ENCODE measurements at regions not wholly inside any gene's neighbourhood (a gene's known extent, or its start where the extent isn't known, plus 50 kb on each side); places are given as distances from the start of the nearest gene placed in this dataset.

GRCh38 chr3:166519443-166519842 lies 682.2 kb upstream of the BCHE start:
- BruUV-seq (replicated peaks) = no TSS peak
- ChIA-PET CTCF (ENCODE audit: low intra/inter-chr PET ratio) (no interaction called here), POLR2A (no interaction called here)
- H3K9me1 ChIP-seq (ENCODE audit: control insufficient read depth, insufficient read depth, low read length) = no peaks in the 10 kb centered on the region
- ATAC-seq (no peak), FAIRE-seq (no peak), DNase-seq (ENCODE audit: extremely low read depth in 1 of 4, low spot score in 3 of 4) (no peak)
- WGBS (ENCODE audit: insufficient coverage, low coverage, missing lambda C conversion rate) = 4% methylated on average over 2 of the region's 2 CpGs
- H2AFZ ChIP-seq (ENCODE audit: low read depth, low read length) = no peak overlapping the region
- H3K4me1 ChIP-seq (replicated peaks in 1 of 2; ENCODE audit: control insufficient read depth in 2 of 2, insufficient read depth in 2 of 2, low read length in 2 of 2) = no peaks in the 10 kb centered on the region
- no peaks in the 10 kb centered on the region for H3K79me2 ChIP-seq (ENCODE audit: control insufficient read depth, insufficient read depth, low read length)
- intact Hi-C loops (cut with micrococcal nuclease) = no loop called here
- no peak overlapping the region for H3K4me3 ChIP-seq
- peak; percentile 22; the same call in 1 of the 2 replicates for TF ChIP-seq C11orf30 (IDR thresholded peaks at IDR 0.05; ENCODE audit: low read depth)
- no peak for TF ChIP-seq NR1H2 (CRISPR knock-in tag; IDR thresholded peaks at IDR 0.05)
- no peak for TF ChIP-seq NFE2L1 (tag; IDR thresholded peaks at IDR 0.05; ENCODE audit: borderline replicate concordance, low read depth)
- peak; percentile 0 for TF ChIP-seq RBM25 (IDR thresholded peaks at IDR 0.05; ENCODE audit: low read depth, low read length, severe bottlenecking)
- TF ChIP-seq TEAD2 (tag; IDR thresholded peaks at IDR 0.05) = no peak
- no peak for TF ChIP-seq KDM2B (CRISPR knock-in tag; IDR thresholded peaks at IDR 0.05)
- TF ChIP-seq ARHGAP35 (IDR thresholded peaks at IDR 0.05; ENCODE audit: partially characterized antibody) = no peak
- peak; percentile 76 for TF ChIP-seq ZNF316 (IDR thresholded peaks at IDR 0.05)
- TF ChIP-seq NFIX (CRISPR knock-in tag; IDR thresholded peaks at IDR 0.05; ENCODE audit: low read depth) = no peak
- TF ChIP-seq SAP30 (IDR thresholded peaks at IDR 0.05; ENCODE audit: borderline replicate concordance, insufficient read depth, low read depth, low read length, poor library complexity, severe bottlenecking) = no peak
- 0 out of 2 replicates have a peak, but pooled peaks have one; percentile 24 for TF ChIP-seq MAFK (IDR thresholded peaks at IDR 0.05; ENCODE audit: low read length)
- no peak for TF ChIP-seq MEIS2 (IDR thresholded peaks at IDR 0.05; ENCODE audit: partially characterized antibody)
- peak; percentile 59 for TF ChIP-seq MAFG (tag; conservative IDR thresholded peaks at IDR 0.05)
- TF ChIP-seq MYBL2 (IDR thresholded peaks at IDR 0.05; ENCODE audit: low read depth) = no peak
- no peak for TF ChIP-seq MYBL2 (CRISPR knock-in tag; IDR thresholded peaks at IDR 0.05; ENCODE audit: borderline replicate concordance)
- TF ChIP-seq SMARCB1 (IDR thresholded peaks at IDR 0.05; ENCODE audit: insufficient read length, low read depth) = no peak
- peak; percentile 28; the same call in 1 of the 2 replicates for TF ChIP-seq MAFF (IDR thresholded peaks at IDR 0.05; ENCODE audit: low read length)
- no peak for TF ChIP-seq RHOXF2B (CRISPR knock-in tag; conservative IDR thresholded peaks at IDR 0.05)
- no peak for TF ChIP-seq CREB3 (tag; conservative IDR thresholded peaks at IDR 0.05; ENCODE audit: low read depth)
- no peaks in the 10 kb centered on the region for H3K9me3 ChIP-seq (replicated peaks; ENCODE audit: control insufficient read depth, insufficient read depth, low read depth, low read length)
- H3K9ac ChIP-seq (ENCODE audit: insufficient read depth in 1 of 2, low read depth in 2 of 2, low read length in 2 of 2) = no peak overlapping the region
- no peak overlapping the region for H3K27ac ChIP-seq (ENCODE audit: extremely low read depth, low read depth, low read length)
- in situ Hi-C loops (cut with MboI) = no loop called here
- no peaks in the 10 kb centered on the region for H3K36me3 ChIP-seq (ENCODE audit: control insufficient read depth, insufficient read depth, low read length)
- H3K4me2 ChIP-seq (ENCODE audit: insufficient read depth, low read length) = no peak overlapping the region
- H3K27me3 ChIP-seq (ENCODE audit: control insufficient read depth in 2 of 2, insufficient read depth in 2 of 2, low read length in 2 of 2) = no peaks in the 10 kb centered on the region
- no peaks in the 10 kb centered on the region for H4K20me1 ChIP-seq (replicated peaks; ENCODE audit: control insufficient read depth, insufficient read depth, low read length)

Measured in K562 (cell line).